GM18907 (cell line): ENCODE measurements at regions not wholly inside any gene's neighbourhood (a gene's known extent, or its start where the extent isn't known, plus 50 kb on each side); places are given as distances from the start of the nearest gene placed in this dataset.
"Not testable (repeated sequence)": the region's sequence is repeated elsewhere in the genome, so short reads cannot be mapped to it uniquely, and the experiment has no call there.

Experiments used
- ATAC-seq: cut with Tn5 transposase; IDR thresholded peaks from one replicate; pipeline ENCODE4 v1.9.1; 2021; ENCODE audit warnings: mild to moderate bottlenecking, moderate library complexity; ENCODE audit not compliant: unreplicated experiment

DNA sequence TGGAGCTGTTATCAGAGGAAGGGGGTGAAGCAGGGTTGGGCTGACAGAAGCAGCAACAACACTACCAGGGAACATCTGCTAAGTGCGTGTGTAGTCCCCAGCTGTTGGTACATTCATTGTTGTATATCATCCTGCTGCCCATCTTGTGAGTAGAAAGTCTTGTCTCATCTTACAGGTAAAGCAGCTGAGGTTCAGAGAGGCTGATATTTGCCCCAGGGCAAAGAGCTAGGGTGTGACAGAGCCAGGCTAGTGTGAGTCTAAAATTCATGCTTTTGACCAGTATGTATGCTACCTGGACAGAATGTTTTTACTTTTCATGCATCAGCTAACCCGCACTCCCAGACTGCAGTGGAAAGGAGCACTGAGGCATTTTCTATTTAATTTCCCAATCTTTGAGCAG lies 221.6 kb downstream of the STK31 start:
- ATAC-seq, result no peak

DNA sequence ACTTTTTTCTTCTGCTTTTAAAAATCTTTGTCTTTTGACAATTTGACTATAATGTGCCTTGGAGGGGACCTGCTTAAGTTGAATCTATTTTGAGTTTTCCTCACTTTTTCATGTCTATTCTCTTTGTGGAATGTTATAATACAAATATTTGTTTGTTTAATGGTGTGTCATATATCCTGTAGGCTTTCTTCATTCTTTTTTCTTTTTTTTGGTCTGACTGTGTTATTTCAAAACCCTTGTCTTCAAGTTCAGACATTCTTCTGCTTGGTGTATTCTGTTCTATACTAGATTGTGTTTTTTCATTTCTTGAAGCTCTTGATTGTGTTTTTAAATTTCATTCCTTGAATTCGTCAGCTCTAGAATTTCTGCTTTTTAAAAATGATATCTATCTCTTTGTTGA lies 228.2 kb downstream of the STK31 start:
- no peak for ATAC-seq

DNA sequence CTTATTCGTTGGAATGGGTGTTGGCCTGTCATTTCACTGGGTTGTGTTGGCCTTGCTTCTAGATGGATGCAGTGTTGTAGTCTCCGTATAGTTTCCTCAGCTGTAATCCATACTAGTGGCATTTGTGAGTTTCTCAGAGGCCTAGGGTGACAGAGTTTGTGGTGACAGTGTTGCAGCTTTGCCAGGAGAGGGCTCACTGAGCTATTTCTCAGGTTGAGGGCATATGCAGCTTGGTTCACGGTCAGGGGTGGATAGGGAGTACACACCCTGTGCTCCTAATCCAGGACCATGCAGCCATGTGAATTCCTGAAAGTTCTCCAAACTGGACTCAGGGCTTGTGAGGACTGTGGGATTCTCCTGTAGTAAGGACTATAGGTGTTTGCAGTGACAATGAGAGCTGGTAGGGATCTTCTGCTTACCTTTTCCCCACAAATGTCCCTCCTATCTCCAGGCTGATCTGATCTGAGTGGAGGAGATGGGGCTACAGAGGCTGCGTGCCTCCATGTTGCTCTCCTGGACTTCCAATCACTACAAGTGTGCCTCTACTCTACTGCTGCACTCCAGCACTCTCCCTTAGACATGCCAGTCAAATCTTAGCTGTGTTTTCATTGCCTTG lies 229.0 kb downstream of the STK31 start:
- ATAC-seq, result peak; percentile 76

DNA sequence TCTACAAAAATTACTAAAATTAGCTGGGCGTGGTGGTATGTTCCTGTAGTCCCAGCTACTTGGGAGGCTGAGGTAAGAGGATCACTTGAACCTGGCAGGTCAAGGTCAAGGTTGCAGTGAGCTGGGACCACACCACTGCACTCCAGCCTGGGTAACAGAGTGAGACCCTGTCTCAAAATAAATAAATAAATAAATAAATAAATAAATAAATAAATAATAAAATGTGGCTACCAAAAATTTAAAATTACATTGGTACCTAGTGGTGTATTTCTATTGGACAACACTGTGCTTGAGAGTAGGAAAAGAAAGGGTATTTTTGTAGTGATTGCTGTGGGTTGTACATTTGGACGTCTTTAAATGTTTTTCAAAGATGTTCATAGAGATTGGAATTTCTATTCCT lies 229.7 kb downstream of the STK31 start:
- not testable (repeated sequence) for ATAC-seq

DNA sequence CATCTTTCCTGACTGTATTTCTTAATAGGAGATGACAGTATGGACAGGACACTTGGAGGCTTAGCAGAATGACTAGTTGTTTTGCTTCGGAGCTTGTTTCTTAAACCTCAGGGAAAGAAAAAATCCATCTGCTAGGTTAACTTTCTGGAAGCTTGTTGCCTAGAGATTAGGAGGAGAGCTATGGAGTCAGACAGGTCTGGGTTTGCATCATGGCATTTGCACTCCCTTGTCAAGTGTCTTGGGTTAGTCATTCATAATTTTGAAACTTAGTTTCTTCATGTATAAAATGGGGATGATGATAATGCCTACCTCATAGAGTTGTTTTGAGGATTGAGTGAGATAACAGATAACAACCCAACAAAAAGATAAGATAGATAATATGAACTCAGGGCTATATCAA lies 231.5 kb downstream of the STK31 start:
- no peak for ATAC-seq

- no peak for ATAC-seq
Measured at GRCh38 chr7:23942032-23942431, 232.0 kb downstream of the STK31 start.

DNA sequence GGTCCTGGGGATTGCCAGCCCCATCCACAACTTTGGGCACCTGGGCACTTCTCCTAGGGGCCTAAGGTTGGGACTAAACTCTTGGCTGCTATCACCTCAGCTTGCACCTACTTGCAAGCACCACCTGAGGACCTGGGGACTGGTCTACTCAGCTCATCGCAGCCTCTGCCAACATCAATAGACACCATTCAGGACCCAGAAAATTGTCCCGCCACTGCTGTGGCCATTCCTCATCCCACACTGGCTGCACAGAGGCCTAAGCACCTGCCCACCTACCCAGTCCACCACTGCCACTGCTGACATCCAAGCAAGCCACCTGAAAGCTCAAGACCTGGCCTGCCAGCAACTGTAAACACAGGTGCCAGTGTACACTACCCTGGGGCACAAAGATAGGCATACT lies 234.1 kb downstream of the STK31 start:
- no peak for ATAC-seq

- ATAC-seq, result no peak
Measured at GRCh38 chr7:23945472-23945871, 235.5 kb downstream of the STK31 start.

- no peak for ATAC-seq
Measured at GRCh38 chr7:23955145-23955544, 245.1 kb downstream of the STK31 start.

GRCh38 chr7:23955600-23956149 lies 245.7 kb downstream of the STK31 start:
- ATAC-seq, result no peak

DNA sequence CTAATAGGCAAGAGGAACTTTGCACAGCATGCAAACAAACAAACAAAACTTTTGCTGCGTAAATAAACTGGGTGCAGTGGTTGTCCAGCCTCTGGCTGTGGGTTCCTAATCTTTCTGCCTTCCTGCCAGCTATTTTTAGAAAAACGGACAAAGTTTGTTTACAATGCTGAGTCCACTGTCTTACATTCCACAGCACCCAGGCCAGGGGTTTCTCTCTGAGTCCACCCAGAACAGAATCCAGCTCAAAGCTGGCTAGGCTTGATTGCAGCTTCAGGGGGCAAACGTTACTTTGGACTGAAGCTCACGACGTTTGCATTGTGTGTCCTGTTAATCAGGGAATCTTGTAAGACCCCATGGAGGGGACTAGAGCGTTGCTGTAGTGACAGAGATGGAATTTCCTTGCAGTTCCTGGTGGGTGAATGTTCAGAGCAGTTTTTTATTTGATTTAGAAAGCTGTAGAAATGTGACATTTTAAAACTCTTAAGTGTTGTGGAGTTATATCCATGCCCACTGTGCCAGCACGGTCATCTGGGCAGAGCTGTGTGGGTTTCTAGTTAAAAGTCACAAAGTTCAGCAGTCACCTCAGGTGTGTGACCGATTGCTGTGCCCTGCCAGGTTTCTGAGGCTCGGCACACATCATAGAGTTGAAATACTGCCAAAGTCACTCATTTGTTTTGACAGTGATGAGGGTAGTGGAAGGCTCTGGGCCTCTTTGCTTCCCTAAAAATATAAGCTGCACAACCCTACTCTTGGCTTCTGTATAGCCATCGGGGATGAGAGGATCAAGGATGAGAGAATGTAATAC lies 247.0 kb downstream of the STK31 start:
- ATAC-seq, result no peak

DNA sequence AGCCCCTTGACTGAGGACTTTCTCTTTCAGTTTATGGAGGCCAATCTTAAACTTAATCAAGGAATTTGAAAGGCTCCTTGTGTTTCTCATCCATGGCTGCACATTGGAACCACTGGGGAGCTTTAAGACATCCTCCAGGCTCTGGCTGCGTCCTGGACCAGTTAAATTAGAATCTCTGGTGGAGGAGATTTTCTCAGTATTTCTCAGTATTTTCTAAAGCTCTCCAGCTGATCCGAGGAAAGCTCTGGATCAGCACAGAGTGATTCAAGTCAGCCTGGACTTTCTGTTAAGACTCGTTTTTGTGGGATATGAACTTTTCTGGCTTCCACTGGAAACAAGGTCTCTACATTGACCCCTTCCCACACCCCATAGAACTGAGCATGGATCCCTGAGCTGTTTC lies 249.8 kb downstream of the STK31 start:
- no peak for ATAC-seq

DNA sequence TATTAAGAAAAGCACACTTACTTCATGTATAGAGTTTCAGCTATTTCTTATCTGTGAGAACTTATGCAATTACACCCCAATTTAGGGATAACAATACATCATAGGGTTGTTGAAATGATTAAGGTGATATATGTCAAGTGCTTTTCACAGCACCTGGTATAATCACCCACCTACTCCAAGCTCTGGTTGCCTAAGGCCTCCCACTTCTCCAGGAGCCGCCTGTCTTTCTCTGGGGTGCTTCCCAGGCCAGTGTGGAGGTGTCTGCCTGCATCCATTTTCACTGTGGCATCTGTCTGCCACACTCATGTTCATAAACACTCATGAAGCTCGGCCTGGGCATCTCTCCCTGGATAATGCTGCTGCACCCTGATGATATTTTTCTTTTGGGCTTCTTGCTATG lies 250.3 kb downstream of the STK31 start:
- no peak for ATAC-seq

DNA sequence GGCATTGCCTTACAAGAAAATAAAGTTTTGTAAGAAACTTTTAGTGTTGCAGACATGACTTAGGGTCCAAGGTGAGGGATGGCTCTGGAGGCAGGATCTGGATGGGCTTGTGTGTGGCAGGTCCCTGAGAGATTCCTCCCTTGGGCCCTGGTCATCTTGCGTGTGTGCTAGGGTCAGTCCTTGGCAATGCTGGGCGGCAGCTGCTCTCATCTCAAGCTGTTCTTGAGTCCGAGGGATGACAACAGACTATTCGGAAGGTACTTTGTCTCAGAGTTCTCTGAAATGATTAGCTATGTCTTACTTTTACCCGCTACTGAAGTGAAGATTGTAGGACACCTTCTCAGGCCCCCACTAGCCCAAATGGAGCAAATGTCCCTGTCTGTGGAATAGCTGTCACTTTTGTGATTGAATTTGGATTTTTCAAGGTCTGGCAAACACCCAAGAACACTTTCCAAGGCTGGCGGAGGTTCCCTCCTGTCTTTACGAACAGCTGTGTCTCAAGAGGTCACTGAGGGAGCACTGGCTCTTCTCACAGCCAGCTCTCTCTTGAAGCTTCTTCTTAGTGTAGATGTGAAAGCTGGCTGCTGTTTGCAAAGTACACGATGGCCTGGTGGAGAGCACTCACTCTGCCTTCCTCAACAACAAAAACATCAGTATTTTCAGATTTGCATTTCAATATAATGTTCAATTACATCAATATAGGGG lies 253.6 kb downstream of the STK31 start:
- ATAC-seq, result no peak

- ATAC-seq, result no peak
Measured at GRCh38 chr7:23964715-23965114, 254.7 kb downstream of the STK31 start.

DNA sequence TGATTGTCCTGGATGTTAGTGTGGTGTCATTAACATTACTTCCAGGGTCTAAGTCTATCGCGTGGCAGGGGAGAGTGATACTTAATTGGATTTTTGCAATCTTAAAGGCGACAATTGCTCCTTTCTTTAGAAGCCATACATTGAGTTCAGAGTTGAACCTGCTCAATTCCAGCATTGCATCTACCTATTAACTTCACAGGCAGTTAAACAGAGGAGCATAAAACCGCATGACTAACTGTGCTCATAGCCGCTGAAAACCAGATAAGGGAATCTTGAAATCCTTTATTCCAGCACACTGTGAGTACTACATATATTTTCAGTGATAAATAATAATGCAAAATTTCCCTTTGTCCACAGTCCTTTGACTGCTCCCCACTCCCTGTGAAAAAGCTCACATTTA lies 255.3 kb downstream of the STK31 start:
- no peak for ATAC-seq

DNA sequence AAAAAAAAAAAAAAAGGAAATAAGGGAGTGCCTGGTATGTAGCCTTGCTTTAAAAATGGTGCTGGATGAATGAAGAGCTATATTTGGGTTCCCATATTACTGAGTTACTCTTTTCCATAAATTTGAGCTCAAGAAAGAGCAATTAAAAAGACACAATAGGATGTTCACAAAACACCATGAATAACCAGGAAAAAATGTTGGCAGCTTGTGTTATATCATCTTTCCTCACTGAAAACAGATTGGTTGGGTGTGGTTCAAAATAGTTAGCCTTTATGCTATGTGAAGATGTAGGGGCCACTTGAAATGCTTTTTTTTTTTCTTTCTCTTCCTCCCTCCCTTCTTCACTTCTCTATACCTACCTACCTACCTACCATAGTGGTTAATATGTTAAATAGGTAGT lies 256.9 kb downstream of the STK31 start:
- no peak for ATAC-seq

DNA sequence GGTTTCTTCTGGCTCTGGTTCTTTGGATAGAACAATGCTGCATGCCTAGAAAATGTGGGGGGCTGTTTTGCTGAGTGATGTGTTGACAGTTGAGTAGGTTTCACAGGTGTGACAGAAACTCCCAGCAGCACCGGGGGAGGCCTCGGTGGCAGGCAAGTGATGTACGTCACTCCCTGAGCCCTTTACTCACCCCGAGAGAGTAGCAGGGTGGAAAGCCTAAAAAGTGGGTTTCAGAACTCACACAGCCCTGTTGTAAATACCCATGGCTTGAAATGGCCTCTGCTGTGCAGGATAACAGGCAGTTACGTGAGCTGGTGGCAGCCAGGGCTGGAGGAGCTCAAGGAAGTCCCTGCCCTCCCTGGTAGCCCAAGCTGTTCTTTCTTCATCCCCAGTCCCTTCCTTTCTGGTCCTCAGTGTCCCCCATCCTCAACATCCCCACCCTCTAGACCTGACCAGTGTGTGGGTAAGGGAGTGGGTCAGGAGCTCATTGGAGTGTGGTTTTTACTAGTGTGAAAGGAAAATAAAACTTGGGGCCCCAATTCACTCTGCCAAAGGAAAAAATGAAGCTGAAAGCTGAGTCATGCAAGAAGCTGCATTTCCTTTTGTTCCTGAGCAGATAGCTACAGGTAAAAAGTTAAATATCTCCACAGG lies 258.1 kb downstream of the STK31 start:
- ATAC-seq, result no peak

GRCh38 chr7:23968791-23969190 lies 258.8 kb downstream of the STK31 start:
- no peak for ATAC-seq

GRCh38 chr7:23969443-23969842 lies 259.4 kb downstream of the STK31 start:
- ATAC-seq, result no peak

DNA sequence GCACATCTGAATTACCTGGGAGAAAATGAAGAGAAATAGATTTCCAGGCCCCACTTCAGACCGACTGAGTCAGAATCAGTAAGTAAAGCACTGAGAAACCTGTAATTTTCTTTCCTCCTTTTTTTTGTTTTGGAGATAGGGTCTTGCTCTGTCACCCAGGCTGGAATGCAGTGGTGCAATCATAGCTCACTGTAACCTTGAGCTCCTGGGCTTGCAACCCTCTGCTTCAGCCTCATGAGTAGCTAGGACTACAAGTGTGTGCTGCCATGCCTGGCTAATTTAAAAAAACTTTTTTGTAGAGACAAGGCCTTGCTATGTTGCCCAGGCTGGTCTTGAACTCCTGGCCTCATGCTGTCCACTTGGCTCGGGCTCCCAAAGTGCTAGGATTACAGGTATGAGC lies 260.2 kb downstream of the STK31 start:
- ATAC-seq, result no peak
